ENCODE measurements at regions not wholly inside any gene's neighbourhood (a gene's known extent, or its start where the extent isn't known, plus 50 kb on each side); places are given as distances from the start of the nearest gene placed in this dataset.

DNA sequence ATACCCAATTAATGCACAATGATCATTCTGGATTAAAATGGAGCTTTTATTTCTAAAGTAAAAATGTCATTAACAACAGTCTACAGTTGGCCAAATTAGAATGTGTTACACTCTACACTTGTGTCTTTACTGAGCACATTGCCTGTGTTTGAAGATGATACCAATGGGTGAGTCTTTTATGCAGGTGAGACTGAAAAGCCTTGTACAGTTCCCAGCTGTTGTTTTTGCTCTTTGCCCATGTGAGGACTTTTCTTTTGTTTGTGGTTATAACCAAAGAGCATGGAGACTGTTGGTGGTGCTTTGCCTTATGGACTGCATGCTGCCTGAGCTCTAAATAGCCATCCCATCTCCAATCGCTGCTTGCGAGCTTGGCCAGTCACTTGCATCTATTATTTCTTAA lies 264.5 kb downstream of the GATA3 start:
- TF ChIP-seq, protein P1, sequence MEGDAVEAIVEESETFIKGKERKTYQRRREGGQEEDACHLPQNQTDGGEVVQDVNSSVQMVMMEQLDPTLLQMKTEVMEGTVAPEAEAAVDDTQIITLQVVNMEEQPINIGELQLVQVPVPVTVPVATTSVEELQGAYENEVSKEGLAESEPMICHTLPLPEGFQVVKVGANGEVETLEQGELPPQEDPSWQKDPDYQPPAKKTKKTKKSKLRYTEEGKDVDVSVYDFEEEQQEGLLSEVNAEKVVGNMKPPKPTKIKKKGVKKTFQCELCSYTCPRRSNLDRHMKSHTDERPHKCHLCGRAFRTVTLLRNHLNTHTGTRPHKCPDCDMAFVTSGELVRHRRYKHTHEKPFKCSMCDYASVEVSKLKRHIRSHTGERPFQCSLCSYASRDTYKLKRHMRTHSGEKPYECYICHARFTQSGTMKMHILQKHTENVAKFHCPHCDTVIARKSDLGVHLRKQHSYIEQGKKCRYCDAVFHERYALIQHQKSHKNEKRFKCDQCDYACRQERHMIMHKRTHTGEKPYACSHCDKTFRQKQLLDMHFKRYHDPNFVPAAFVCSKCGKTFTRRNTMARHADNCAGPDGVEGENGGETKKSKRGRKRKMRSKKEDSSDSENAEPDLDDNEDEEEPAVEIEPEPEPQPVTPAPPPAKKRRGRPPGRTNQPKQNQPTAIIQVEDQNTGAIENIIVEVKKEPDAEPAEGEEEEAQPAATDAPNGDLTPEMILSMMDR (IDR thresholded peaks at IDR 0.05) = no peak
- TF ChIP-seq POLR2A (IDR thresholded peaks at IDR 0.05) = no peak
